HCT116 (cell line): ENCODE measurements at regions not wholly inside any gene's neighbourhood (a gene's known extent, or its start where the extent isn't known, plus 50 kb on each side); places are given as distances from the start of the nearest gene placed in this dataset.

Source experiments
- ATAC-seq: fragments of 200-7000 bp; cut with Tn5 transposase; 2 replicates; pipeline ENCODE4 v1.9.1; 2020; ENCODE audit warnings: mild to moderate bottlenecking, moderate library complexity
- BruUV-seq: library from RNA; stranded (reverse); fragments of 400-500 nt; replicated peaks from 2 replicates; lab custom pipeline; 2021; lab: Mats Ljungman, UMichigan
- CTCF ChIA-PET: fragments of 300-600 bp; sonication (Branson Sonifier 250); formaldehyde crosslinking; loops from one replicate; lab custom pipeline; 2021; ENCODE audit warnings: antibody characterized with exemption; lab: Charles Lee
- POLR2A ChIA-PET: fragments of 300-600, 350-600 bp; sonication (Branson Sonifier 250); formaldehyde crosslinking; loops from one replicate; lab custom pipeline; 2021; ENCODE audit warnings: antibody characterized with exemption; lab: Charles Lee
- RAD21 ChIA-PET, 2 experiments: fragments of 300-600 bp; sonication (Branson Sonifier 250); formaldehyde crosslinking; loops; one replicate each; lab custom pipeline; 2023; ENCODE audit warnings: low total read pairs in 2 of 2; ENCODE audit not compliant: uncharacterized antibody in 2 of 2, unreplicated experiment in 2 of 2, low non-redundant PET in 1 of 2; lab: Charles Lee
- DNase-seq: peaks from one replicate; pipeline ENCODE4 v3.0.0-alpha.2; 2010; ENCODE audit warnings: low read depth, low spot score
- H2AFZ ChIP-seq: fragments of 200-600 bp; shearing (Covaris generic), sonication (generic); 2 replicates; pipeline ENCODE4 v1.6.1; 2017; ENCODE audit warnings: low read depth, mixed run types, mixed read lengths, antibody characterized with exemption, low read length; ENCODE audit not compliant: poor library complexity, severe bottlenecking
- H3K27ac ChIP-seq: 2 replicates; pipeline ENCODE4 v1.5.1; 2012; ENCODE audit warnings: low read depth, low read length
- H3K27me3 ChIP-seq: fragments of 200-600 bp; sonication (generic); 2 replicates; pipeline ENCODE4 v1.6.1; 2016; ENCODE audit warnings: mixed run types, low read length, mixed read lengths; ENCODE audit not compliant: insufficient read depth
- H3K36me3 ChIP-seq, 2 experiments: fragments of 200-500 bp in 1 of 2; fragments of 200-600 bp in 1 of 2; sonication (Bioruptor generic) in 1 of 2; sonication (generic) in 1 of 2; 2 replicates each; pipeline versions ENCODE4 v1.5.1 to v1.6.1; 2014 to 2016; ENCODE audit warnings: low read length in 2 of 2, inconsistent platforms in 1 of 2, mixed read lengths in 1 of 2, mixed run types in 1 of 2; ENCODE audit not compliant: insufficient read depth in 2 of 2, control insufficient read depth in 1 of 2
- H3K4me1 ChIP-seq, 2 experiments: fragments of 200-600 bp in 1 of 2; sonication (generic) in 1 of 2; 2 replicates each; pipeline versions ENCODE4 v1.5.1 to v1.6.1; 2012 to 2017; ENCODE audit warnings: low read length in 2 of 2, inconsistent platforms in 1 of 2, mild to moderate bottlenecking in 1 of 2, mixed read lengths in 1 of 2, mixed run types in 1 of 2, moderate library complexity in 1 of 2; ENCODE audit not compliant: insufficient read depth in 2 of 2, control insufficient read depth in 1 of 2
- H3K4me2 ChIP-seq: fragments of 200-600 bp; sonication (generic); 2 replicates; pipeline ENCODE4 v1.6.1; 2017; ENCODE audit warnings: mixed run types, low read length, mixed read lengths
- H3K4me3 ChIP-seq, 2 experiments: fragments of 200-600 bp in 1 of 2; sonication (generic) in 1 of 2; replicated peaks in 1 of 2; 2 replicates each; pipeline ENCODE4 v1.5.1; 2011 to 2016; ENCODE audit warnings: low read length in 2 of 2, control low read depth in 1 of 2, low read depth in 1 of 2, mild to moderate bottlenecking in 1 of 2, mixed read lengths in 1 of 2, mixed run types in 1 of 2
- H3K79me2 ChIP-seq: fragments of 200-600 bp; sonication (generic); 2 replicates; pipeline ENCODE4 v1.6.1; 2017; ENCODE audit warnings: mild to moderate bottlenecking, mixed run types, low read length, moderate library complexity, mixed read lengths; ENCODE audit not compliant: insufficient read depth
- H3K9ac ChIP-seq: fragments of 200-600 bp; sonication (generic); 2 replicates; pipeline ENCODE4 v1.6.1; 2016; ENCODE audit warnings: low read length, mixed read lengths
- H3K9me2 ChIP-seq: fragments of 200-600 bp; sonication (generic), shearing (Covaris generic); 2 replicates; pipeline ENCODE4 v1.6.1; 2017; ENCODE audit warnings: mixed run types, mild to moderate bottlenecking, moderate library complexity; ENCODE audit not compliant: insufficient read depth
- H3K9me3 ChIP-seq, 2 experiments: fragments of 200-500 bp in 1 of 2; fragments of 200-600 bp in 1 of 2; sonication (Bioruptor generic) in 1 of 2; sonication (generic) in 1 of 2; 2 replicates each; pipeline ENCODE4 v1.6.1; 2014 to 2017; ENCODE audit warnings: low read length in 2 of 2, mixed read lengths in 2 of 2, inconsistent platforms in 1 of 2, low read depth in 1 of 2, mild to moderate bottlenecking in 1 of 2, mixed run types in 1 of 2, moderate library complexity in 1 of 2; ENCODE audit not compliant: control insufficient read depth in 1 of 2, insufficient read depth in 1 of 2
- H4K20me1 ChIP-seq: fragments of 200-600 bp; sonication (generic), shearing (Covaris generic); 2 replicates; pipeline ENCODE4 v1.6.1; 2017; ENCODE audit warnings: mixed run types, mild to moderate bottlenecking, moderate library complexity; ENCODE audit not compliant: insufficient read depth
- CEBPB ChIP-seq: IDR thresholded peaks from 2 replicates; pipeline ENCODE4 v1.6.1; 2012; ENCODE audit warnings: low read depth
- ELF1 ChIP-seq: IDR thresholded peaks from 2 replicates; pipeline ENCODE4 v1.6.1; 2012; ENCODE audit warnings: low read depth, borderline replicate concordance
- EZH2 ChIP-seq: fragments of 200-600 bp; sonication (generic); IDR thresholded peaks from 2 replicates; pipeline ENCODE4 v1.6.1; 2017; ENCODE audit warnings: antibody characterized with exemption, mixed run types
- JUND ChIP-seq: IDR thresholded peaks from 2 replicates; pipeline ENCODE4 v1.6.1; 2012
- MAX ChIP-seq: IDR thresholded peaks from 2 replicates; pipeline ENCODE4 v1.6.1; 2012
- POLR2A ChIP-seq: IDR thresholded peaks from 2 replicates; pipeline ENCODE4 v1.7.0; 2011; ENCODE audit warnings: borderline replicate concordance; ENCODE audit not compliant: insufficient read depth, insufficient read length; ENCODE audit errors: extremely low read depth
- POLR2AphosphoS5 ChIP-seq: IDR thresholded peaks from 2 replicates; pipeline ENCODE4 v1.6.1; 2011; ENCODE audit warnings: mild to moderate bottlenecking, low read depth, low read length, moderate library complexity
- RAD21 ChIP-seq: IDR thresholded peaks from 2 replicates; pipeline ENCODE4 v1.6.1; 2012; ENCODE audit warnings: low read depth, mild to moderate bottlenecking
- ZBTB33 ChIP-seq: IDR thresholded peaks from 2 replicates; pipeline ENCODE4 v1.6.1; 2011; ENCODE audit warnings: mild to moderate bottlenecking, low read length, moderate library complexity; ENCODE audit not compliant: insufficient replicate concordance; ENCODE audit errors: extremely low read depth
- intact Hi-C: fragments of 100-400 bp; cut with micrococcal nuclease; formaldehyde crosslinking; loops from 2 replicates; pipeline ENCODE4 v1.10.0; 2022
- TF ChIP-seq, protein P1 (sequence below), 3 experiments: fragments of 200-600 bp in 1 of 3; sonication (generic) in 1 of 3; IDR thresholded peaks in 2 of 3; conservative IDR thresholded peaks in 1 of 3; 2 replicates each; pipeline ENCODE4 v1.5.1; 2012 to 2017; ENCODE audit warnings: low read depth in 2 of 3, low read length in 2 of 3, antibody characterized with exemption in 1 of 3, borderline replicate concordance in 1 of 3, control low read depth in 1 of 3, mild to moderate bottlenecking in 1 of 3, mixed read lengths in 1 of 3, mixed run types in 1 of 3, moderate library complexity in 1 of 3; ENCODE audit not compliant: insufficient read depth in 1 of 3

DNA sequence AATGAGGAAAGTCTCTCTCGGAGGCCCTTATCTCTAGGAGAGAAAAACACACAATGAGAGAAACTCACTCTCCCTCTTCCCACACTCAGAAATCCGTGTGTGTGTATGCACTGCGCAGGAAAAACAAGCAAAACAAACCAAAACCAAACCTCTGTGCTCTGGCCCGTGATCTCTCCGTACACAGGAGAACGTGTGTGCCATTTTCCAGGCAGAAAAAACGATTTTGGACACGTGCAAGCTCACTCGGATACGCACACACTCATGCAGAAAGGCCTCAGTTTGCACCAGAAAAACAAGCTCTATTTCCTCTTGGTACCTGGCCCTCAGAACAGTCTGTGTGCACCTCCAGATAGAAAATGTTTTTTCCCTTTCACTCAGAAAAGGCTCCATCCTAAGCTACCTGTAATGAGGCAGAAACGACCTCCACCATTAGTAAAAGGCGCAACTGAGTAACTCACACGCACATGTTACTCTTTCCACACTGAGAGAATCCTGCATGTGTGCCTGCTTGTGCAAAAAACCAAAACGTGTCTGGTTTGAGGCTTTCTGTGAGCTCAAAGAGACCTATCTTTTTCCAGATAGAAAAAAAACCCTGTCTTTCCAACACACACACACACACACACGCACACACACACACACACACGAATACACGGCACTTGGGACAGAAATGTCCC, 99.2 kb downstream of the EDN3 start:
- no peaks in the 10 kb centered on the region for H3K36me3 ChIP-seq
- DNase-seq (no peak), ATAC-seq (no peak)
- no peaks in the 10 kb centered on the region for H3K9me2 ChIP-seq
- intact Hi-C loops: loop anchor here (5.0 kb wide), 1 partner anchor 917 kb away; no protein-coding TSS in a partner anchor
- H3K9ac ChIP-seq: no peak overlapping the region
- H3K27ac ChIP-seq: no peak overlapping the region
- BruUV-seq: no TSS peak
- TF ChIP-seq, protein P1, sequence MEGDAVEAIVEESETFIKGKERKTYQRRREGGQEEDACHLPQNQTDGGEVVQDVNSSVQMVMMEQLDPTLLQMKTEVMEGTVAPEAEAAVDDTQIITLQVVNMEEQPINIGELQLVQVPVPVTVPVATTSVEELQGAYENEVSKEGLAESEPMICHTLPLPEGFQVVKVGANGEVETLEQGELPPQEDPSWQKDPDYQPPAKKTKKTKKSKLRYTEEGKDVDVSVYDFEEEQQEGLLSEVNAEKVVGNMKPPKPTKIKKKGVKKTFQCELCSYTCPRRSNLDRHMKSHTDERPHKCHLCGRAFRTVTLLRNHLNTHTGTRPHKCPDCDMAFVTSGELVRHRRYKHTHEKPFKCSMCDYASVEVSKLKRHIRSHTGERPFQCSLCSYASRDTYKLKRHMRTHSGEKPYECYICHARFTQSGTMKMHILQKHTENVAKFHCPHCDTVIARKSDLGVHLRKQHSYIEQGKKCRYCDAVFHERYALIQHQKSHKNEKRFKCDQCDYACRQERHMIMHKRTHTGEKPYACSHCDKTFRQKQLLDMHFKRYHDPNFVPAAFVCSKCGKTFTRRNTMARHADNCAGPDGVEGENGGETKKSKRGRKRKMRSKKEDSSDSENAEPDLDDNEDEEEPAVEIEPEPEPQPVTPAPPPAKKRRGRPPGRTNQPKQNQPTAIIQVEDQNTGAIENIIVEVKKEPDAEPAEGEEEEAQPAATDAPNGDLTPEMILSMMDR (IDR thresholded peaks at IDR 0.05 in 2 of 3, conservative IDR thresholded peaks at IDR 0.05 in 1 of 3; ENCODE audit: borderline replicate concordance in 1 of 3, insufficient read depth in 1 of 3, low read depth in 2 of 3, low read length in 2 of 3): no peak
- TF ChIP-seq MAX (no peak), CEBPB (no peak), EZH2 (no peak), RAD21 (no peak), ELF1 (no peak), POLR2A (no peak), POLR2AphosphoS5 (no peak), JUND (no peak), ZBTB33 (no peak)
- ChIA-PET CTCF (no interaction called here), POLR2A (no interaction called here), RAD21 (no interaction called here)
- H3K4me3 ChIP-seq: no peak overlapping the region
- peaks cover 79% of the 10 kb centered on the region for H3K27me3 ChIP-seq
- H2AFZ ChIP-seq: no peak overlapping the region
- peaks cover 0 to 2% of the 10 kb centered on the region in 2 experiments; a peak in 1 of 4 replicates for H3K4me1 ChIP-seq
- H3K9me3 ChIP-seq: no peaks in the 10 kb centered on the region
- no peak overlapping the region for H3K4me2 ChIP-seq
- H3K79me2 ChIP-seq: no peaks in the 10 kb centered on the region
- H4K20me1 ChIP-seq: no peaks in the 10 kb centered on the region
